WTC11 (cell line): ENCODE measurements at regions not wholly inside any gene's neighbourhood (a gene's known extent, or its start where the extent isn't known, plus 50 kb on each side); places are given as distances from the start of the nearest gene placed in this dataset.

ENCODE experiments used
- ATAC-seq: fragments of 200-7000 bp; cut with Tn5 transposase; 2 replicates; pipeline ENCODE4 v1.10.0; 2021; ENCODE audit warnings: mild to moderate bottlenecking, moderate library complexity
- CTCF ChIA-PET: fragments of 300-600 bp; sonication (Branson Sonifier 250); formaldehyde crosslinking; loops from one replicate; lab custom pipeline; 2021; ENCODE audit warnings: antibody characterized with exemption; lab: Charles Lee
- POLR2A ChIA-PET: fragments of 350-600 bp; sonication (Branson Sonifier 250); formaldehyde crosslinking; loops from one replicate; lab custom pipeline; 2021; ENCODE audit warnings: antibody characterized with exemption; lab: Charles Lee
- DNase-seq: peaks from one replicate; pipeline ENCODE4 v3.0.0; 2021; ENCODE audit warnings: low spot score
- H3K27ac Mint-ChIP-seq: 2 replicates; pipeline ENCODE4 v1.8.0; 2021; ENCODE audit warnings: mixed read lengths
- H3K27me3 Mint-ChIP-seq: 2 replicates; pipeline ENCODE4 v1.8.0; 2021; ENCODE audit warnings: low read depth, mild to moderate bottlenecking, moderate library complexity, mixed read lengths
- H3K36me3 Mint-ChIP-seq: 2 replicates; pipeline ENCODE4 v1.8.0; 2021; ENCODE audit warnings: mixed read lengths
- H3K4me1 Mint-ChIP-seq: 2 replicates; pipeline ENCODE4 v1.8.0; 2022; ENCODE audit warnings: mixed read lengths
- H3K4me3 Mint-ChIP-seq: 2 replicates; pipeline ENCODE4 v1.8.0; 2021; ENCODE audit warnings: mild to moderate bottlenecking, moderate library complexity, mixed read lengths
- H3K9me3 Mint-ChIP-seq: 2 replicates; pipeline ENCODE4 v1.8.0; 2021; ENCODE audit warnings: mixed read lengths
- FOXJ3 ChIP-seq: sonication (generic); formaldehyde crosslinking; IDR thresholded peaks from 2 replicates; pipeline ENCODE4 v1.9.0; 2021; ENCODE audit warnings: missing genetic modification reagents, mild to moderate bottlenecking, borderline replicate concordance
- GABPB1 ChIP-seq: sonication (generic); formaldehyde crosslinking; IDR thresholded peaks from 2 replicates; pipeline ENCODE4 v1.8.1; 2023; ENCODE audit warnings: mild to moderate bottlenecking, missing genetic modification reagents
- JAZF1 ChIP-seq: fragments of 250-450 bp; sonication (Bioruptor Pico); IDR thresholded peaks from 2 replicates; pipeline ENCODE4 v1.9.0; 2021; ENCODE audit warnings: moderate library complexity, mild to moderate bottlenecking, inconsistent platforms
- JUN ChIP-seq: sonication (generic); formaldehyde crosslinking; IDR thresholded peaks from 2 replicates; pipeline ENCODE4 v1.8.0; 2023; ENCODE audit warnings: mild to moderate bottlenecking, missing genetic modification reagents
- RELA ChIP-seq: sonication (generic); formaldehyde crosslinking; IDR thresholded peaks from 2 replicates; pipeline ENCODE4 v1.8.1; 2022; ENCODE audit warnings: missing genetic modification reagents, mild to moderate bottlenecking, borderline replicate concordance
- SMAD4 ChIP-seq: sonication (generic); formaldehyde crosslinking; IDR thresholded peaks from 2 replicates; pipeline ENCODE4 v1.8.0; 2022; ENCODE audit warnings: mild to moderate bottlenecking, missing genetic modification reagents
- SOX15 ChIP-seq: fragments of 250-450 bp; sonication (Bioruptor Pico); IDR thresholded peaks from 2 replicates; pipeline ENCODE4 v1.9.0; 2021; ENCODE audit warnings: mild to moderate bottlenecking
- SP1 ChIP-seq: sonication (generic); formaldehyde crosslinking; conservative IDR thresholded peaks from 2 replicates; pipeline ENCODE4 v1.8.1; 2022; ENCODE audit warnings: missing genetic modification reagents
- TP53 ChIP-seq: sonication (generic); formaldehyde crosslinking; IDR thresholded peaks from 2 replicates; pipeline ENCODE4 v1.8.1; 2023; ENCODE audit warnings: mild to moderate bottlenecking, missing genetic modification reagents
- TF ChIP-seq, protein P1 (sequence below): fragments of 250-450 bp; sonication (Bioruptor Pico); IDR thresholded peaks from 2 replicates; pipeline ENCODE4 v2.1.2; 2022; ENCODE audit warnings: mild to moderate bottlenecking, moderate library complexity
- TF ChIP-seq, protein P2 (sequence below): sonication (generic); formaldehyde crosslinking; IDR thresholded peaks from 2 replicates; pipeline ENCODE4 v1.8.0; 2022; ENCODE audit warnings: missing genetic modification reagents
- TF ChIP-seq, protein P3 (sequence below): sonication (generic); formaldehyde crosslinking; IDR thresholded peaks from 2 replicates; pipeline ENCODE4 v1.8.1; 2022; ENCODE audit warnings: mild to moderate bottlenecking, missing genetic modification reagents, moderate library complexity, borderline replicate concordance
- TF ChIP-seq, protein P4 (sequence below): fragments of 200-600 bp; IDR thresholded peaks from 2 replicates; pipeline ENCODE4 v1.8.0; 2022; ENCODE audit warnings: antibody characterized with exemption
- TF ChIP-seq, protein P5 (sequence below): sonication (generic); formaldehyde crosslinking; IDR thresholded peaks from 2 replicates; pipeline ENCODE4 v1.8.1; 2022; ENCODE audit warnings: missing genetic modification reagents, borderline replicate concordance
- TF ChIP-seq, protein P6 (sequence below): sonication (generic); formaldehyde crosslinking; IDR thresholded peaks from 2 replicates; pipeline ENCODE4 v1.8.1; 2023; ENCODE audit warnings: mild to moderate bottlenecking, missing genetic modification reagents
- TF ChIP-seq, protein P7 (sequence below): sonication (generic); formaldehyde crosslinking; IDR thresholded peaks from 2 replicates; pipeline ENCODE4 v1.8.0; 2023; ENCODE audit warnings: missing genetic modification reagents, mild to moderate bottlenecking, borderline replicate concordance
- TF ChIP-seq, protein P8 (sequence below): sonication (generic); formaldehyde crosslinking; IDR thresholded peaks from 2 replicates; pipeline ENCODE4 v1.8.0; 2023; ENCODE audit warnings: mild to moderate bottlenecking, missing genetic modification reagents

DNA sequence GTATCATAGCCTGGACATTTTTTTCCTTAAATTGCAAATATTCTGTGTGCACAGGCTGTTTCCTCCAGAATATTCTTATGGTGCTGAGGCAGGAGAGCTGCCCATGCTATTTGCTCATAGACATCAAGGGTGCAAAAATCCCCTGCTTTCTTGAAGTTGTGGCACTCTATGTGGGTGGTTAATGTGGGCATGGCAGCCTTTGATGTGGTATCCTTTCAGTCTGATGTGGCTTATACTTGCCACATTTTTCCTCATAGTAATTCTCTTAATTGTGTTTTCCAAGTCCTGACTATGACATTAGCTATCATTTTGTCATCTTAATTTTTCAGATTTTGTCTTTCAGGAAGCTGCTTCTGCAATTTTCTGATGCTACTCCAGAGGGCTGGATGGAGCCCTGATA, 353.3 kb downstream of the YTHDC2 start (continued):
- TF ChIP-seq, protein P1, sequence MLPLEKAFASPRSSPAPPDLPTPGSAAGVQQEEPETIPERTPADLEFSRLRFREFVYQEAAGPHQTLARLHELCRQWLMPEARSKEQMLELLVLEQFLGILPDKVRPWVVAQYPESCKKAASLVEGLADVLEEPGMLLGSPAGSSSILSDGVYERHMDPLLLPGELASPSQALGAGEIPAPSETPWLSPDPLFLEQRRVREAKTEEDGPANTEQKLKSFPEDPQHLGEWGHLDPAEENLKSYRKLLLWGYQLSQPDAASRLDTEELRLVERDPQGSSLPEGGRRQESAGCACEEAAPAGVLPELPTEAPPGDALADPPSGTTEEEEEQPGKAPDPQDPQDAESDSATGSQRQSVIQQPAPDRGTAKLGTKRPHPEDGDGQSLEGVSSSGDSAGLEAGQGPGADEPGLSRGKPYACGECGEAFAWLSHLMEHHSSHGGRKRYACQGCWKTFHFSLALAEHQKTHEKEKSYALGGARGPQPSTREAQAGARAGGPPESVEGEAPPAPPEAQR: no peak
- TF ChIP-seq RELA (CRISPR knock-in tag): no peak
- TF ChIP-seq, all 79 proteins: peak for 0

DNA sequence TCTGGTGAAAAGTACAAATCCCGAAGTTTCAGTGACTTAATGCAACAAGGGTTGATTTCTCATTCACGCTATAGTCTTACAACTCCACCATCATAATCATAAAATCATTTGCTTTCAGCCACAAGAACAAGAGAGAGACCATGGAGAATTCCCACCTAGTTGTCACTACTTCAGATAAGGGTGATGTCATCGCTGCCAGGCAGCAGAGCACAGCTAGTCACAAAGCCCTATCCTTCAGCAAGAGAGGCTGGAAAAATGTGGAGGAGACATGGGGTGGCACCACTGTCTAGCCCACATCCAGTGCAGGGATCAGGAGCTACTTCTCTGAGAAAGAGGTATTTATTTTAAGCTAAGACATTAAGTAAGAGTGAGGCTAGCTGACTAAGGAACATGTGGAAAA, 356.1 kb downstream of the YTHDC2 start:
- no peaks in the 10 kb centered on the region for H3K36me3 Mint-ChIP-seq
- no peak for DNase-seq
- no peaks in the 10 kb centered on the region for H3K27me3 Mint-ChIP-seq
- ChIA-PET POLR2A (no interaction called here), CTCF (interaction anchor here (1.0 kb wide), 1 partner anchor 257 kb away, joined by 3 read pairs; no protein-coding TSS in a partner anchor)
- peaks cover 21% of the 10 kb centered on the region for H3K9me3 Mint-ChIP-seq
- peaks cover 4% of the 10 kb centered on the region for H3K4me1 Mint-ChIP-seq
- no peak overlapping the region for H3K27ac Mint-ChIP-seq
- no peak overlapping the region for H3K4me3 Mint-ChIP-seq
- TF ChIP-seq SOX15 (CRISPR knock-in tag) (no peak), FOXJ3 (CRISPR knock-in tag) (no peak), SMAD4 (CRISPR knock-in tag) (no peak), TP53 (CRISPR knock-in tag) (no peak), JAZF1 (CRISPR knock-in tag) (no peak), JUN (CRISPR knock-in tag) (no peak), SP1 (CRISPR knock-in tag) (no peak), GABPB1 (CRISPR knock-in tag) (no peak)
- TF ChIP-seq, protein P2, sequence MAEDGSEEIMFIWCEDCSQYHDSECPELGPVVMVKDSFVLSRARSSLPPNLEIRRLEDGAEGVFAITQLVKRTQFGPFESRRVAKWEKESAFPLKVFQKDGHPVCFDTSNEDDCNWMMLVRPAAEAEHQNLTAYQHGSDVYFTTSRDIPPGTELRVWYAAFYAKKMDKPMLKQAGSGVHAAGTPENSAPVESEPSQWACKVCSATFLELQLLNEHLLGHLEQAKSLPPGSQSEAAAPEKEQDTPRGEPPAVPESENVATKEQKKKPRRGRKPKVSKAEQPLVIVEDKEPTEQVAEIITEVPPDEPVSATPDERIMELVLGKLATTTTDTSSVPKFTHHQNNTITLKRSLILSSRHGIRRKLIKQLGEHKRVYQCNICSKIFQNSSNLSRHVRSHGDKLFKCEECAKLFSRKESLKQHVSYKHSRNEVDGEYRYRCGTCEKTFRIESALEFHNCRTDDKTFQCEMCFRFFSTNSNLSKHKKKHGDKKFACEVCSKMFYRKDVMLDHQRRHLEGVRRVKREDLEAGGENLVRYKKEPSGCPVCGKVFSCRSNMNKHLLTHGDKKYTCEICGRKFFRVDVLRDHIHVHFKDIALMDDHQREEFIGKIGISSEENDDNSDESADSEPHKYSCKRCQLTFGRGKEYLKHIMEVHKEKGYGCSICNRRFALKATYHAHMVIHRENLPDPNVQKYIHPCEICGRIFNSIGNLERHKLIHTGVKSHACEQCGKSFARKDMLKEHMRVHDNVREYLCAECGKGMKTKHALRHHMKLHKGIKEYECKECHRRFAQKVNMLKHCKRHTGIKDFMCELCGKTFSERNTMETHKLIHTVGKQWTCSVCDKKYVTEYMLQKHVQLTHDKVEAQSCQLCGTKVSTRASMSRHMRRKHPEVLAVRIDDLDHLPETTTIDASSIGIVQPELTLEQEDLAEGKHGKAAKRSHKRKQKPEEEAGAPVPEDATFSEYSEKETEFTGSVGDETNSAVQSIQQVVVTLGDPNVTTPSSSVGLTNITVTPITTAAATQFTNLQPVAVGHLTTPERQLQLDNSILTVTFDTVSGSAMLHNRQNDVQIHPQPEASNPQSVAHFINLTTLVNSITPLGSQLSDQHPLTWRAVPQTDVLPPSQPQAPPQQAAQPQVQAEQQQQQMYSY (CRISPR knock-in tag): no peak
- TF ChIP-seq, protein P3, sequence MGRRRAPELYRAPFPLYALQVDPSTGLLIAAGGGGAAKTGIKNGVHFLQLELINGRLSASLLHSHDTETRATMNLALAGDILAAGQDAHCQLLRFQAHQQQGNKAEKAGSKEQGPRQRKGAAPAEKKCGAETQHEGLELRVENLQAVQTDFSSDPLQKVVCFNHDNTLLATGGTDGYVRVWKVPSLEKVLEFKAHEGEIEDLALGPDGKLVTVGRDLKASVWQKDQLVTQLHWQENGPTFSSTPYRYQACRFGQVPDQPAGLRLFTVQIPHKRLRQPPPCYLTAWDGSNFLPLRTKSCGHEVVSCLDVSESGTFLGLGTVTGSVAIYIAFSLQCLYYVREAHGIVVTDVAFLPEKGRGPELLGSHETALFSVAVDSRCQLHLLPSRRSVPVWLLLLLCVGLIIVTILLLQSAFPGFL (CRISPR knock-in tag): no peak
- TF ChIP-seq, protein P4, sequence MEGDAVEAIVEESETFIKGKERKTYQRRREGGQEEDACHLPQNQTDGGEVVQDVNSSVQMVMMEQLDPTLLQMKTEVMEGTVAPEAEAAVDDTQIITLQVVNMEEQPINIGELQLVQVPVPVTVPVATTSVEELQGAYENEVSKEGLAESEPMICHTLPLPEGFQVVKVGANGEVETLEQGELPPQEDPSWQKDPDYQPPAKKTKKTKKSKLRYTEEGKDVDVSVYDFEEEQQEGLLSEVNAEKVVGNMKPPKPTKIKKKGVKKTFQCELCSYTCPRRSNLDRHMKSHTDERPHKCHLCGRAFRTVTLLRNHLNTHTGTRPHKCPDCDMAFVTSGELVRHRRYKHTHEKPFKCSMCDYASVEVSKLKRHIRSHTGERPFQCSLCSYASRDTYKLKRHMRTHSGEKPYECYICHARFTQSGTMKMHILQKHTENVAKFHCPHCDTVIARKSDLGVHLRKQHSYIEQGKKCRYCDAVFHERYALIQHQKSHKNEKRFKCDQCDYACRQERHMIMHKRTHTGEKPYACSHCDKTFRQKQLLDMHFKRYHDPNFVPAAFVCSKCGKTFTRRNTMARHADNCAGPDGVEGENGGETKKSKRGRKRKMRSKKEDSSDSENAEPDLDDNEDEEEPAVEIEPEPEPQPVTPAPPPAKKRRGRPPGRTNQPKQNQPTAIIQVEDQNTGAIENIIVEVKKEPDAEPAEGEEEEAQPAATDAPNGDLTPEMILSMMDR: no peak
- TF ChIP-seq, protein P5, sequence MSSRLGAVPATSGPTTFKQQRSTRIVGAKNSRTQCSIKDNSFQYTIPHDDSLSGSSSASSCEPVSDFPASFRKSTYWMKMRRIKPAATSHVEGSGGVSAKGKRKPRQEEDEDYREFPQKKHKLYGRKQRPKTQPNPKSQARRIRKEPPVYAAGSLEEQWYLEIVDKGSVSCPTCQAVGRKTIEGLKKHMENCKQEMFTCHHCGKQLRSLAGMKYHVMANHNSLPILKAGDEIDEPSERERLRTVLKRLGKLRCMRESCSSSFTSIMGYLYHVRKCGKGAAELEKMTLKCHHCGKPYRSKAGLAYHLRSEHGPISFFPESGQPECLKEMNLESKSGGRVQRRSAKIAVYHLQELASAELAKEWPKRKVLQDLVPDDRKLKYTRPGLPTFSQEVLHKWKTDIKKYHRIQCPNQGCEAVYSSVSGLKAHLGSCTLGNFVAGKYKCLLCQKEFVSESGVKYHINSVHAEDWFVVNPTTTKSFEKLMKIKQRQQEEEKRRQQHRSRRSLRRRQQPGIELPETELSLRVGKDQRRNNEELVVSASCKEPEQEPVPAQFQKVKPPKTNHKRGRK (CRISPR knock-in tag): no peak
- TF ChIP-seq, protein P6, sequence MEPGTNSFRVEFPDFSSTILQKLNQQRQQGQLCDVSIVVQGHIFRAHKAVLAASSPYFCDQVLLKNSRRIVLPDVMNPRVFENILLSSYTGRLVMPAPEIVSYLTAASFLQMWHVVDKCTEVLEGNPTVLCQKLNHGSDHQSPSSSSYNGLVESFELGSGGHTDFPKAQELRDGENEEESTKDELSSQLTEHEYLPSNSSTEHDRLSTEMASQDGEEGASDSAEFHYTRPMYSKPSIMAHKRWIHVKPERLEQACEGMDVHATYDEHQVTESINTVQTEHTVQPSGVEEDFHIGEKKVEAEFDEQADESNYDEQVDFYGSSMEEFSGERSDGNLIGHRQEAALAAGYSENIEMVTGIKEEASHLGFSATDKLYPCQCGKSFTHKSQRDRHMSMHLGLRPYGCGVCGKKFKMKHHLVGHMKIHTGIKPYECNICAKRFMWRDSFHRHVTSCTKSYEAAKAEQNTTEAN: no peak
- TF ChIP-seq, protein P7, sequence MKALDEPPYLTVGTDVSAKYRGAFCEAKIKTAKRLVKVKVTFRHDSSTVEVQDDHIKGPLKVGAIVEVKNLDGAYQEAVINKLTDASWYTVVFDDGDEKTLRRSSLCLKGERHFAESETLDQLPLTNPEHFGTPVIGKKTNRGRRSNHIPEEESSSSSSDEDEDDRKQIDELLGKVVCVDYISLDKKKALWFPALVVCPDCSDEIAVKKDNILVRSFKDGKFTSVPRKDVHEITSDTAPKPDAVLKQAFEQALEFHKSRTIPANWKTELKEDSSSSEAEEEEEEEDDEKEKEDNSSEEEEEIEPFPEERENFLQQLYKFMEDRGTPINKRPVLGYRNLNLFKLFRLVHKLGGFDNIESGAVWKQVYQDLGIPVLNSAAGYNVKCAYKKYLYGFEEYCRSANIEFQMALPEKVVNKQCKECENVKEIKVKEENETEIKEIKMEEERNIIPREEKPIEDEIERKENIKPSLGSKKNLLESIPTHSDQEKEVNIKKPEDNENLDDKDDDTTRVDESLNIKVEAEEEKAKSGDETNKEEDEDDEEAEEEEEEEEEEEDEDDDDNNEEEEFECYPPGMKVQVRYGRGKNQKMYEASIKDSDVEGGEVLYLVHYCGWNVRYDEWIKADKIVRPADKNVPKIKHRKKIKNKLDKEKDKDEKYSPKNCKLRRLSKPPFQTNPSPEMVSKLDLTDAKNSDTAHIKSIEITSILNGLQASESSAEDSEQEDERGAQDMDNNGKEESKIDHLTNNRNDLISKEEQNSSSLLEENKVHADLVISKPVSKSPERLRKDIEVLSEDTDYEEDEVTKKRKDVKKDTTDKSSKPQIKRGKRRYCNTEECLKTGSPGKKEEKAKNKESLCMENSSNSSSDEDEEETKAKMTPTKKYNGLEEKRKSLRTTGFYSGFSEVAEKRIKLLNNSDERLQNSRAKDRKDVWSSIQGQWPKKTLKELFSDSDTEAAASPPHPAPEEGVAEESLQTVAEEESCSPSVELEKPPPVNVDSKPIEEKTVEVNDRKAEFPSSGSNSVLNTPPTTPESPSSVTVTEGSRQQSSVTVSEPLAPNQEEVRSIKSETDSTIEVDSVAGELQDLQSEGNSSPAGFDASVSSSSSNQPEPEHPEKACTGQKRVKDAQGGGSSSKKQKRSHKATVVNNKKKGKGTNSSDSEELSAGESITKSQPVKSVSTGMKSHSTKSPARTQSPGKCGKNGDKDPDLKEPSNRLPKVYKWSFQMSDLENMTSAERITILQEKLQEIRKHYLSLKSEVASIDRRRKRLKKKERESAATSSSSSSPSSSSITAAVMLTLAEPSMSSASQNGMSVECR: no peak
- TF ChIP-seq, protein P8, sequence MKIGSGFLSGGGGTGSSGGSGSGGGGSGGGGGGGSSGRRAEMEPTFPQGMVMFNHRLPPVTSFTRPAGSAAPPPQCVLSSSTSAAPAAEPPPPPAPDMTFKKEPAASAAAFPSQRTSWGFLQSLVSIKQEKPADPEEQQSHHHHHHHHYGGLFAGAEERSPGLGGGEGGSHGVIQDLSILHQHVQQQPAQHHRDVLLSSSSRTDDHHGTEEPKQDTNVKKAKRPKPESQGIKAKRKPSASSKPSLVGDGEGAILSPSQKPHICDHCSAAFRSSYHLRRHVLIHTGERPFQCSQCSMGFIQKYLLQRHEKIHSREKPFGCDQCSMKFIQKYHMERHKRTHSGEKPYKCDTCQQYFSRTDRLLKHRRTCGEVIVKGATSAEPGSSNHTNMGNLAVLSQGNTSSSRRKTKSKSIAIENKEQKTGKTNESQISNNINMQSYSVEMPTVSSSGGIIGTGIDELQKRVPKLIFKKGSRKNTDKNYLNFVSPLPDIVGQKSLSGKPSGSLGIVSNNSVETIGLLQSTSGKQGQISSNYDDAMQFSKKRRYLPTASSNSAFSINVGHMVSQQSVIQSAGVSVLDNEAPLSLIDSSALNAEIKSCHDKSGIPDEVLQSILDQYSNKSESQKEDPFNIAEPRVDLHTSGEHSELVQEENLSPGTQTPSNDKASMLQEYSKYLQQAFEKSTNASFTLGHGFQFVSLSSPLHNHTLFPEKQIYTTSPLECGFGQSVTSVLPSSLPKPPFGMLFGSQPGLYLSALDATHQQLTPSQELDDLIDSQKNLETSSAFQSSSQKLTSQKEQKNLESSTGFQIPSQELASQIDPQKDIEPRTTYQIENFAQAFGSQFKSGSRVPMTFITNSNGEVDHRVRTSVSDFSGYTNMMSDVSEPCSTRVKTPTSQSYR: no peak
- ATAC-seq: no peak
